Lung (tissue), 11 donors: ENCODE measurements at regions not wholly inside any gene's neighbourhood (a gene's known extent, or its start where the extent isn't known, plus 50 kb on each side); places are given as distances from the start of the nearest gene placed in this dataset.

ENCODE experiments used
- ATAC-seq: fragments of 200-7000 bp; cut with Tn5 transposase; one replicate; pipeline ENCODE4 v1.9.1; 2020; ENCODE audit warnings: moderate number of reproducible peaks; ENCODE audit not compliant: insufficient read depth, low FRiP score
- DNase-seq, 3 donors: peaks; one replicate each; pipeline ENCODE4 v3.0.0-alpha.2; 2013 to 2017
- H3K27ac ChIP-seq, 2 donors: one replicate each; pipeline ENCODE4 v1.5.1; 2013; ENCODE audit warnings: mild to moderate bottlenecking in 2 of 2, moderate library complexity in 2 of 2, control low read depth in 1 of 2, inconsistent platforms in 1 of 2, low read depth in 1 of 2, low read length in 1 of 2
- H3K27me3 ChIP-seq, 3 donors: one replicate each; pipeline ENCODE4 v1.5.1; 2013; ENCODE audit warnings: low read length in 2 of 3; ENCODE audit not compliant: control insufficient read depth in 3 of 3, insufficient read depth in 3 of 3
- H3K36me3 ChIP-seq, 4 donors: one replicate each; pipeline ENCODE4 v1.5.1; 2013; ENCODE audit warnings: low read length in 4 of 4, mild to moderate bottlenecking in 1 of 4, moderate library complexity in 1 of 4; ENCODE audit not compliant: control insufficient read depth in 4 of 4, insufficient read depth in 4 of 4
- H3K4me1 ChIP-seq, 5 donors: one replicate each; pipeline ENCODE4 v1.5.1; 2013; ENCODE audit warnings: low read length in 5 of 5, mild to moderate bottlenecking in 2 of 5, moderate library complexity in 1 of 5; ENCODE audit not compliant: control insufficient read depth in 5 of 5, insufficient read depth in 5 of 5
- H3K4me3 ChIP-seq: one replicate; pipeline ENCODE4 v1.5.1; 2013; ENCODE audit warnings: mild to moderate bottlenecking, control low read depth, moderate library complexity
- H3K9ac ChIP-seq, 2 donors: one replicate each; pipeline ENCODE4 v1.5.1; 2013; ENCODE audit warnings: low read length in 2 of 2, control low read depth in 1 of 2; ENCODE audit not compliant: insufficient read depth in 1 of 2
- H3K9me3 ChIP-seq, 4 donors: one replicate each; pipeline ENCODE4 v1.5.1; 2013; ENCODE audit warnings: low read length in 3 of 4, mild to moderate bottlenecking in 1 of 4, moderate library complexity in 1 of 4; ENCODE audit not compliant: control insufficient read depth in 4 of 4, insufficient read depth in 3 of 4
- WGBS, 2 donors: extraction: QIAGEN DNeasy Blood & Tissue Kit; methylation state at CpG; one replicate each; pipeline ENCODE4 v1.1.7; 2013; 5-methylcytosine and 5-hydroxymethylcytosine counted together
- TF ChIP-seq, protein P1 (sequence below): IDR thresholded peaks from 2 replicates; pipeline ENCODE4 v1.5.1; 2012; ENCODE audit warnings: mild to moderate bottlenecking; ENCODE audit errors: control extremely low read depth, extremely low read depth
- donor health status: control.
- donor health status: control.
- donor health status: Bipolar disorder and iron deficiency.
- donor health status: healthy.
- donor health status: DM: yes; HTN: yes; CAD: no.

DNA sequence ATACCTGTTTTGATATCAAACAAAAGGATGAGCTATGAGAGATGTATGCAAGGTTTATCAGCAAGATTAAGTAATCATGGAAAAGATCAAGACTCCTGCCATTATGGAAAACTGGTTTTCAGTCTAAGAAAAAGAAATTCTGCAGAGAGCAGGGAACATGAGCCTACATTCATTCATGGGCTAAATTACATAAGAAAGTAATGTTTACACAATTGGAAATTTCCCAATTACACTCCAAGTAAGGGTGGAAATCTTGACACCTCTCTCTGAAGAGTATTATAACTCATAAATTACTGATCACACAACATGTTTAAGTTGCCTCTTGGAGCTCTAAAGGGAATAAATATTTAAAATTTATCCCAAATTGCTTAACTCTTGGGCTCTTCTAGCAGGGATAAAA, 206.2 kb downstream of the SLC6A15 start:
- Histone ChIP-seq H3K9ac (no peak overlapping the region), H3K9me3 (no peaks in the 10 kb centered on the region), H3K4me1 (no peaks in the 10 kb centered on the region), H3K27ac (no peak overlapping the region), H3K27me3 (no peaks in the 10 kb centered on the region), H3K36me3 (no peaks in the 10 kb centered on the region), H3K4me3 (no peak overlapping the region)
- no peak for DNase-seq
- ATAC-seq, result no peak
- TF ChIP-seq, protein P1, sequence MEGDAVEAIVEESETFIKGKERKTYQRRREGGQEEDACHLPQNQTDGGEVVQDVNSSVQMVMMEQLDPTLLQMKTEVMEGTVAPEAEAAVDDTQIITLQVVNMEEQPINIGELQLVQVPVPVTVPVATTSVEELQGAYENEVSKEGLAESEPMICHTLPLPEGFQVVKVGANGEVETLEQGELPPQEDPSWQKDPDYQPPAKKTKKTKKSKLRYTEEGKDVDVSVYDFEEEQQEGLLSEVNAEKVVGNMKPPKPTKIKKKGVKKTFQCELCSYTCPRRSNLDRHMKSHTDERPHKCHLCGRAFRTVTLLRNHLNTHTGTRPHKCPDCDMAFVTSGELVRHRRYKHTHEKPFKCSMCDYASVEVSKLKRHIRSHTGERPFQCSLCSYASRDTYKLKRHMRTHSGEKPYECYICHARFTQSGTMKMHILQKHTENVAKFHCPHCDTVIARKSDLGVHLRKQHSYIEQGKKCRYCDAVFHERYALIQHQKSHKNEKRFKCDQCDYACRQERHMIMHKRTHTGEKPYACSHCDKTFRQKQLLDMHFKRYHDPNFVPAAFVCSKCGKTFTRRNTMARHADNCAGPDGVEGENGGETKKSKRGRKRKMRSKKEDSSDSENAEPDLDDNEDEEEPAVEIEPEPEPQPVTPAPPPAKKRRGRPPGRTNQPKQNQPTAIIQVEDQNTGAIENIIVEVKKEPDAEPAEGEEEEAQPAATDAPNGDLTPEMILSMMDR, result no peak

DNA sequence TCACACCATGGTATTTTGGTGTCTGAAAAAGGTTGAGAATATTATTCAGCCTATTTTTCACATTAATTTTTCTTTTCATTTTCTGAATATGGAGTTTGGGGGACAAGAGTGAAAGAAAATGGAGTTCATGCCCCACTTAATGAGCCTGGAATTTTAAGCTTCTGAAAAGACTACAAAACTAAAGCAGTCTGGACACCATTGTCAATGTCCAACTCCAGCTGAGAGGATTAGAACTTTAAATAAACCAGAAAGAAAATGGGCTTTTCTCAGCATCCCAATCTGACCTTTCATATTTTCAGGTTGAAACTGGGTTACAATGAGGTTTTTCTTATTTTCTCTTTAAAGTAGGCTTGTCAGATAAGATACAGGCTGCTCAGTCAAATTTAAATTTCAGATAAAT, 207.7 kb downstream of the SLC6A15 start:
- no peak overlapping the region for H3K27ac ChIP-seq
- no peaks in the 10 kb centered on the region for H3K27me3 ChIP-seq
- DNase-seq, result no peak
- H3K4me3 ChIP-seq, result no peak overlapping the region
- no peak for ATAC-seq
- H3K9me3 ChIP-seq, result no peaks in the 10 kb centered on the region
- TF ChIP-seq, protein P1, result no peak
- no peaks in the 10 kb centered on the region for H3K4me1 ChIP-seq
- no peaks in the 10 kb centered on the region for H3K36me3 ChIP-seq
- no peak overlapping the region for H3K9ac ChIP-seq

DNA sequence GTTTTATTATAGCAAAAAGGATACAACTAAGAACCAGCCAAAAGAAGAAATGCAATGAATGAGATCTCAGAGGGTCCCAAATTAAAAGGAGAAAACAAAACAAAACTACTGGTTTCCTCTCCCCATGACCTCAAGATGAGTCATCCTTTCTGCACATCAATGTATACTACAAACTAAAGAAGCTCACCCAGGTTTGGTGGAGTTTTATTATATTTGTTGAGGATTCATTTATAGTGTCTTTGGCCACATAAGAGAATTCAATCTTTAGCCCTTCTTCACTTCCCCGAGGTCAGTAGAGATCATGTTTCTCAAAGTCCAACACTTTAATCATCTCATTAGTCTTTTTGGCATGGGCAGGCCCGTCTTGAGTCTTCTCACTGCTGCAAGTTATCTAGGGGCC, 210.6 kb downstream of the SLC6A15 start:
- Histone ChIP-seq H3K27me3 (no peaks in the 10 kb centered on the region), H3K27ac (no peak overlapping the region), H3K36me3 (no peaks in the 10 kb centered on the region), H3K4me3 (no peak overlapping the region), H3K9me3 (no peaks in the 10 kb centered on the region), H3K4me1 (no peaks in the 10 kb centered on the region), H3K9ac (no peak overlapping the region)
- WGBS, 2 donors, result 64 to 79% methylated on average over 2 of the region's 2 CpGs
- ATAC-seq, result no peak
- DNase-seq, result no peak
- TF ChIP-seq, protein P1, result no peak

DNA sequence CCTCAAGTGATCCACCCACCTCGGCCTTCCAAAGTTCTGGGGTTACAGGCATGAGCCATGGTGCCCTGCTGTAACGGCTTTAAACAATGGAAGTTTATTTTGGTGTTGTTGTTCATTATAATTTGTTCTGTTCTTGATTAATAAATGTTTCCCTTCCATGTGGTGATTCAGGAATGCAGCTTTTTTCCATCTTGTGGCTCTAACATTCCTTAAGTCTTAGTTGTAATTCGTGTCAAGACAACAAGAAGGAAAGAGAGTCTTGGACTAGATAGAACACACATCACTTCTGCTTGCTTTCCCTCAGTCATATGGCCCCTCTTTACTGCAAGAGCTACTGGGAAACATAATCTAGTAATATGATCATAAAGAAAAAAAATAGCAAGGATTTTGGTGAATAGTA, 211.6 kb downstream of the SLC6A15 start:
- Histone ChIP-seq H3K4me1 (no peaks in the 10 kb centered on the region), H3K4me3 (no peak overlapping the region), H3K9ac (no peak overlapping the region), H3K27ac (no peak overlapping the region), H3K36me3 (no peaks in the 10 kb centered on the region), H3K9me3 (no peaks in the 10 kb centered on the region), H3K27me3 (no peaks in the 10 kb centered on the region)
- TF ChIP-seq, protein P1, result no peak
- WGBS, 2 donors, result 76 to 89% methylated on average over 3 of the region's 3 CpGs
- ATAC-seq (no peak), DNase-seq (no peak)
